Fibroblast of skin of back (primary cell): ENCODE measurements at regions not wholly inside any gene's neighbourhood (a gene's known extent, or its start where the extent isn't known, plus 50 kb on each side); places are given as distances from the start of the nearest gene placed in this dataset.
A peak's percentile ranks its signal among the peaks of the same experiment; 100 is the strongest.

Experiments
- DNase-seq: peaks from one replicate; pipeline ENCODE4 v3.0.0-alpha.2; 2013

GRCh38 chrX:39189431-39189830 lies 388.2 kb downstream of the MID1IP1 start:
- DNase-seq, result no peak

DNA sequence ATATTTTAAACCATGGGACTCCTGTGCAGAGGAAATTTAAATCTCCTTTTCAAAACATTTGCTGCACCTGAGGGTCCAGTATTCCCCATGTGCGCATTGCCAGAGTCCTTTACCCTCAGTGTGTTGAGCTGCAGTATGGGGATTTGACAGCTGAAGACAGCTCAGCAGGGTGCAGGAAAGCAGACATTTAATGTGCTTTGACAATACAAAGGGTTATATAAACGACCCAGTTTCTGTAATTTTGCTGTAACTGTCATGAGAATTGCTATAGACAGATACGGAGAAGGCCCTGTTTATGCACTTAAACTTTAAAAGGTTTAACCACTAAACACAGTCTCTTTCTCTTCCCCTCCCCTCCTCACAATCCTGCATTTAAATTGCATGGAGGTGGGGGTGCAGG lies 393.4 kb downstream of the MID1IP1 start:
- DNase-seq, result no peak

GRCh38 chrX:39195156-39195555 lies 393.9 kb downstream of the MID1IP1 start:
- no peak for DNase-seq

DNA sequence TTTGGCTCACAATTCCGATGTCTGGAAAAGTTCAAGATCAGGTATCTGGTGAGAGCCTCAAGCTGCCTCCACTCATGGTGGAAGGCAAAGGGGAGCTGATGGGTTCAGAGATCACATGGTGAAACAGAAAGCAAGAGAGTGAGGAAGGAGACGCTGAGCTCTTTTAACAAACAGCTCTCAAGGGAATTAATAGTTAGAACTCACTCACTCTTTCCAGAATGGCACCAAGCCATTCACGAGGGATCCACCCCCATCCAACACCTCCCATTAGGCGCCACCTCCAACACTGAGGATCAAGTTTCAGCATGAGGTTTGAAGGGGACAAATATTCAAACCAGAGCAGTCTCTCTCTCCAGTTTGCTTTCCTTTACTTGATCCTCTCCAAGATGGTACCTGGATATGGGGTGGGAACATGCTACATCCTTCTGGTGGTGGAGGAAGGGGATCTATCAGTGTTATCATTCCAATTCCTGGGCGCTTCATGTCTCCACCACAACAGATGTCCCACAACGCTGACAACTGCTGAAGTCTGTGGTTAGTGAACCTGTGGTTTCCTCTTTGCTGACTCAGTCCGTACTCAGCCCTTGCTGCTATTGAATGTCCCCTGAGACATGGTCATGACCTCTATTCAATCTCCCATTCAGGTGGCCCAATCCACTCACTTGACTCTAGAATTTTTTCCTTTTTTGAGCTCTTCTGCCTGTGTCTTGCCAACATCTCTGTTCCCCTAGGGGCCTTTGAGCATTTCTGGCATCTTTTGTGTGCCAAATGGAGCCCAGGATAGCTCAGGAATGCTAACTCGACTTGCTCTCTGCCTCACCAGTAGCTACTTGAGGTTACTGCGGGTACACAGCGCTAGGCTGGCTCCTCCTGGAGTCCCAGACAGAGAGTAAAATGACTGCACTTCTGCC lies 395.2 kb downstream of the MID1IP1 start:
- DNase-seq, result peak; percentile 84

DNA sequence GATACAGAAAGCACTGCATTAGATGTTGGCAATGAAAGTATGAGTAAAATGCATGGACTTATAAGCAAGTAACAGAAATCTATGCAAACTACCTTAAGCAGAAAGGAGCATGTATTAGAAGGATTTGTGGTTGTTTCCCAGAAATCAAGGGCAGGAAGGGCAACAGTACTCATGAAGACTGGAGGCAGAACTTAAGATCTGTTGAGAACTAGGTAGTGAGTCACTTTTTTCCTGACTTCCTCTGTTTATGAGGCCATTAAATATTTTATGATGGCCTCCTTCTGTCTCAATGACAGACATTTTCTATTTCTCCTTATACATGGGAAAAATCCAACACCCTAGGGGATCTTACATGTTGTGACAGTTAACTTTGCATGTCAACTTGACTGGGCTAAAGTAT lies 398.2 kb downstream of the MID1IP1 start:
- DNase-seq, result no peak

GRCh38 chrX:39201305-39201990 lies 400.2 kb downstream of the MID1IP1 start:
- peak; percentile 23 for DNase-seq

- DNase-seq, result no peak
Measured at GRCh38 chrX:39202641-39203040, 401.4 kb downstream of the MID1IP1 start.

DNA sequence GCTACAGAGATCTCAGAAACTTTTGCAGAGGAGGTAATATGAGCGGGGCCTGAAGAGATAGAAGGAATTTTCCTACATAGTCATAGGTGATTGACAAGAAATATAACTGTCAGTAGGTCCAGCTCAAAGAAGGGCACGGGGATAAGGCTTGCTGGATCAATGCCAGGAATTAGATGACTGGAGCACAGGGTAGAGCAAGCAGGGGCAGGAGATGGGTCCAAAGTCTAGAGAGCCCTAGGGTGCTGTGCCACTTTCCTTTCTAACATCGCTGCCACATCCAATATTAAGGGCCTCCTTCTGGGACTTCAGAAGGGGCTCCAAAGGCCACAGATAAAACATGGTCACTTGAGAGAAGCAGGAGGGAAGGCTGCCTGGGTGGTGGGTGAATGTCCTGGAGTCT lies 402.2 kb downstream of the MID1IP1 start:
- no peak for DNase-seq

- no peak for DNase-seq
Measured at GRCh38 chrX:39204353-39204752, 403.1 kb downstream of the MID1IP1 start.

DNA sequence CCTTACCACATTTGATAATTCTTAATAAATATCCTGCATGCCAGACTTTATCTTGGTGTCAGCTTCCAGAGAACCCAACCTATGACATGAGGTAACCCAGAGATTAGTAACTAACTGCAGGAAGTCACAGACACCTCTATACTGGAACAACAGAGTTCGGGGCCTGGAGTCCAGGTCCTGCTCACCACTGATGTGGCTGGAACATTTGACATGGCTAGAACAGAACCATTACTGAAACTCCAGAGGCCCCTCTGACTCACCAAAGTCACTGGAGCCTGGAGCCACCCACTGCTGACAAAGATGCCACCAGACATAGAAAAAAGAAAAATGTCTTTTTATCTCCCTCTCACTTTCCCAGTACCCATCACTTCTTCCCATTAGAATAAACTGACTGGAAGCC lies 403.7 kb downstream of the MID1IP1 start:
- no peak for DNase-seq

- DNase-seq, result no peak
Measured at GRCh38 chrX:39205467-39205866, 404.2 kb downstream of the MID1IP1 start.

GRCh38 chrX:39206399-39207145 lies 405.3 kb downstream of the MID1IP1 start:
- no peak for DNase-seq

GRCh38 chrX:39211501-39211900 lies 410.2 kb downstream of the MID1IP1 start:
- no peak for DNase-seq

GRCh38 chrX:39212456-39212855 lies 411.2 kb downstream of the MID1IP1 start:
- DNase-seq, result no peak

DNA sequence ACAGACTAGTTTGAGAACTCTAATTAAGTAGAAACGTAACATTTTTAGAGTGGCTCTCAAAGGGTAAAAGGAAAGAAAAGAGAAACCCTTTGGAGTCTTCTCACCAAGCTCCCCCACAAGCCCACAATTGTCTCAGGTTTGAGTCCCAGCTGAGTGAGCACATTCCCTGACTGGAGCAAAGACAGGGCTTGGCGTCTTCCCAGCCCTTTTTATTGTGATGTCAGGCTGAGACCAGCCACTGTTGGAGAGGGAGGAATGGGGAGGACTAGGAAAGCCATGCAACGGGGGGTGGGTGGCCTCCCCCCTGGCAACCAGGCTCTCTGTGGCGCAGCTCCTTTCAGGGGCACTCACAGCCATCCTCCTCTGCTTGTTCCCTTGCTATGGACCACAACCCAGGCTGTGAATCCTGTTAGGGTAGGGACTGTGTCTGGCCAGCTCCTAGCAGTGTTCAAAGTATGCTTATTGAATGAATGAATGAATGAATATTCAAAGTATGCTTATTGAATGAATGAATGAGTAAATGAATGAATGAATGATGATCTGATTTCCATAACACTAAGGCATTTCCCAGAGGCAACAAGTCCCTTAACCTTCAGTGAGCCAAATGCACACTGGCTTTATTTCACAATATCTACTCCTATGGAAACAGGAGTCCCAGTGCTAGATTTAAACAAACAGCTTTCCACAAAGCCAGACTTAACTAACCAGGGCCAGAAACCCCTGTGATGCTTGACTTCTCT lies 413.3 kb downstream of the MID1IP1 start:
- no peak for DNase-seq

GRCh38 chrX:39220952-39221351 lies 419.7 kb downstream of the MID1IP1 start:
- DNase-seq, result no peak

GRCh38 chrX:39222346-39223113 lies 421.3 kb downstream of the MID1IP1 start:
- DNase-seq, result no peak

- no peak for DNase-seq
Measured at GRCh38 chrX:39226251-39226650, 425.0 kb downstream of the MID1IP1 start.

DNA sequence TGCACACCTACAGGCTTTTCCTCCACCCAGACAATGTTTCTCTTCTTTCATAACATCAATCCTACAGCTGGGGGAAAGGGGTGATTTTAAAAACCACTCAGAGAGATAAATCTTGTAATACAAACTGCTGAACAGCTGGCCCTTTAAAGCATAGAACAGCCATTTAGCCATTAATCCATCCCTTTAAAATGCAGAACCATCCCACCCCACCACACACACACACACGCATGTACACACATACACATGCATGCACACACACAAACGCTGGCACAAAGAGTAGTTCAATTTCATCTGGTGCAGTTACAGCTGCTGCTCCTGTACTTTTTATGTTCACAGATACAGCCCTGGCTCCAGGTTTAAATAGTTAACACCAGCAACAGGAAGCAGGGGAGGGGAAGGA lies 426.1 kb downstream of the MID1IP1 start:
- no peak for DNase-seq

GRCh38 chrX:39238006-39238405 lies 436.7 kb downstream of the MID1IP1 start:
- no peak for DNase-seq

- no peak for DNase-seq
Measured at GRCh38 chrX:39242187-39242586, 440.9 kb downstream of the MID1IP1 start.

DNA sequence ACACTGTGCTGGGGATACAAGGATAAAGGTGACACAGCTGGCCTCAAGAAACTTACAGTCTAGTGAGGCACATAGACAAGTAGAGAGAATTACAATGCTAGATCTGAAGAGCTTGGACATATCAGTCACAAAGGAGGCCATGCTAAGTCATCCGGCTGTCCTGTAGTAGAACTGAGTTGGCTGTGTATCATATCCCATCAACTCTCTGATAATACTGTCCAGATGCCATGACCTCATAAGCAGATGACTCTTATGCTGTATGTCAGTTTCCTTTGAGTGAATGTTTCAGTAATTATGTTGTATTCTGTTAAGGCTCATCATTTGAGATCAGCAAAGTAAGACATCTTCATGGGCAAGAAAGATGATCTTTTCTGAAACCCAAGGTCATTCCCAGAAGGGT lies 442.9 kb downstream of the MID1IP1 start:
- no peak for DNase-seq
